ENCODE measurements at regions not wholly inside any gene's neighbourhood (a gene's known extent, or its start where the extent isn't known, plus 50 kb on each side); places are given as distances from the start of the nearest gene placed in this dataset.
A peak's percentile ranks its signal among the peaks of the same experiment; 100 is the strongest.

DNA sequence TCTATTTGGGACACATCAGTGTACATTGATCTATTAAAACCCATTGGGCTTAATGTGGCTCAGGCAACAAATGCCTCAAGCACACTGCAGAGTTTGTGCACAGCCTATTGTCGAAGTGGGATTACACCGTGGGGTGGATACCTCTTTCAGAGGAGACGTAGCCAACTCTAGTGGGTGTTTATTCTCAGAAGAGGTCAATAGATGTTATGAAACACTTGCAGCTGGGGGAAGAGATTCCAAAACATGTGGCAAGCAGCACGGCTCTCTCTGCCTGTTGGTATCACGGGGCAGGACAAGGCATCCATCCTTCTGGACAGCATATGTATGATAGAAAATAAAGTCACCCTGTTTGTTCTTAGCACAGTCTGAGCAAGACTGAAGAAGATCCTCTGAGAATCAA is 121.4 kb upstream of the COPS8 start:
- DNase-seq, result no peak

DNA sequence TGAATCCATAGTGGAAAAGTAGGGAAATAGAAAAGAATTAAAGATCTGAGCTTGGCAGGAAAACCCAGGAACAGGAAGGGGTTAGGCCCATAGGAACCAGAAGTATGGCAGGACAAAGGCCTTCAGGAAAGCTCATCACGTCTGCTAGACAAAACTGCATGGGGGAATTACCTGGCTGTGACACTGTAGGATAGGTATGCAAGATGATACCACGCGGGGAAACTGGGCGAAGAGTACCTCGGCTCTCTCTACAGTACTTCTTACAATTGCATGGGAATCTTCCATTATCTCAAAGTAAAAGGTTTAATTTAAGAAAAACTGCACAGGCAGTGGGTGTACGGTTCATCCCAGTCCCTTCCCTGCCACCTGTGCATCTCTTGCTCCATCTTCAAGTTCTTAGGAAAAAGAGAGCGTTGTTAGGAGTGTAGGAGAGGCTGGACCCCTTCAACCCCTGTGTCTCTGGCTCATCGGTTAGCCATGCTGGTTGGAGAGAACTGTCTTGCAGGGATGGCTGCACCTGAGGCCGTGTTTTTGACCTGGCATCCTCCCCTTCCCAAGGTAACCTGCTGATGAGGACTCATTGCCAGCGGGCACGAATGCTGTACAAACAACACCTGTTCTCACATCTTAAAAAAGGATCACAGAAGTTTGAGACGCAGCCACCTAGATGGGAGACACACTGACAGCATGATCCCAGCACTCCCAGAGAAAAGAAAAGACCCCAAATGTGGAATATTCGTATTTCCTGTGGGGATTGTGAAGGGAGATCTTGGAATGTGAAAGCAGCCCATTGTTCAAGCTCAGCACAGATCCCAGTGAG is 120.5 kb upstream of the COPS8 start:
- no peak for DNase-seq

DNA sequence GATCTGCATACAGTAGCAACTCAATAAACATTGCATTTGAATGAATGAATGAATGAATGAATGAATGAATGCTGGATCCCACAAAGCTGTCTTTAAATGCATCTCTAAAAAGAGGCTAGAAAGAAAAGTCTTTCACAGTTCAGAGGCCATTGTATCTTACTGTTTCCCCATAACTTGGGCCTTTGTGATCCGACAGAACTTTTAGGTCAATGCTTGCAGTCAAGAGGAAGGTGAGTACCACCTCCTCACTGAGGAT is 119.9 kb upstream of the COPS8 start:
- DNase-seq, result no peak

DNA sequence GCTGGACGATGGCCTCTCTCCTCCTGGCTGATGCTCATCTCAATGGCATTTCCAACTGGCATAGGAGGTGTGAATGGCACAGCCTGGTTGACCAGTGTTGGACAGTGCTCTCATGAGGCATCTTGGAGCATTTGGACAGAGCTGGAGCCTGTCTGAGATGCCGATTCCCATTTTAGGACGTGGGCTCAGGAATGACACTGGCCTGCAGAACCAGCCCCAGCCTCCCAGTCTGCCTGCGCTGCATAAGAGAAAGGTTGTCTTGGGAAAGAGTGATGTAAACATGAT is 118.2 kb upstream of the COPS8 start:
- DNase-seq, result no peak

DNA sequence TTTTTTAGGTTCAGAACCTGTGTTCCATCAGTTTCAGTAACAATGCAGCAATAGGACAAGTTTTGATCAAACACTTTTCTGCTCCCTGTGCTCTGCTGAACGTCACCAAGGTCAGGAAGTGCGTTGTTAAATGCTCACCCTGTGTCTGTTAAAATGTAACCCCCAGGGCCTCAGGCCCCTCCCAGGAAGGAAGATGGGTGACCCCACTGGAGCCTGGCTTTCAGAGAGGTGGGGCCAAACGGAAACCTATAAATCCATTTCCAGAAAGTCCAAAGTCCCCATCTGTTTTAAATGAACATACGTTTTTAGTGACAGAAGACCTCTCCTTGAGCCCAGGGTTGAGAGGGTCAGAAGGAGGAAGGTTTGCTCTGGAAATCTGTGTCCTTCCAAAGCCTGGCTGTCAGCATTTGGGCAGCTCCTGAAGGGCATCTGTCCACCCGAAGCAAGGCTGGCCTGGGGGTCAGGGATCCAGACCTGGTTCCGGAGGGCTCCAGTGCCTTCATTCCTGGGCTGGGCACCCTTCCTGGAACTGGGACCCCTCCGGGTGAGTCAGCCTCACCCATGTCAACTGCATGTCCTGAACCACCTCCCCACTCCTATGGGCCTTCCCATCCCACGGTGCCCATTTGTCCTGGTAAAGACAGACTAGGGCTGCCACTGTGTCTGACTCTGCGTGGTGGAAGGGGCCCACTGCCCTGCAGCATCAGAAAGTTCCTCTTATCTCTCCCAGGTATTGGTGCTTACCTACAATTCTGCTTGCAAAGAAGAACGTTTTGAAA is 117.4 kb upstream of the COPS8 start:
- DNase-seq, result peak; percentile 24

DNA sequence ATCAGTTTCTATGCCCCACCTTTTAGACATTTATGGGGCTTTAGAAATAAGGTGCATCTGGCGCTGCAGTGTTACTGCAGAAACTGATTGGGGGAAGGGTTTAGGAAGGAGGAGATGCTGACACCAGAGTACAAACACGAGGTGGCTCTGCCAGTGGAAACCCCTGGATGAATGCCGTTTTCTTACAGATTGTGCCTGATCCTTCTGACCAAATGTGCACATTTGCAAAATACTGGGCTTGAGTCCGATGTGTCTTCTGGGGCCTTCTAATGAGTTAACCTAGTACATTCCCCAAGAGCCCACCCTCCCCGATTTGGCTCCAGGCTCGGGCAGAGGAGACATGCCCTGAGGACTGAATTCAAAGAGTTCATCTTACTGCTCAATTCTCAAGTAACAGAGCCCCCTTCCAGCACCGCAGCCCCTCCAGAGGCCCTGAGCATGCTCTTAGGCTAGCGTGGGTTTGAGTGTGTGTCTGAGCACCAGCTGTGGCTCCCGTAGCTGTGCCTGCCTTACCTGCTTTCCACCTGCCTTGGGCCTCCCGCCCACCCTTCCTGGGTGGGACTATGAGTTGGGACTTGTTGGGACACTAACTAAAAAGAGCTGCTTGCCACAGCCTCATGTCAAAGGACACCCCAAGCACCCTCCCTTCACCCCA is 116.7 kb upstream of the COPS8 start:
- DNase-seq, result no peak

DNA sequence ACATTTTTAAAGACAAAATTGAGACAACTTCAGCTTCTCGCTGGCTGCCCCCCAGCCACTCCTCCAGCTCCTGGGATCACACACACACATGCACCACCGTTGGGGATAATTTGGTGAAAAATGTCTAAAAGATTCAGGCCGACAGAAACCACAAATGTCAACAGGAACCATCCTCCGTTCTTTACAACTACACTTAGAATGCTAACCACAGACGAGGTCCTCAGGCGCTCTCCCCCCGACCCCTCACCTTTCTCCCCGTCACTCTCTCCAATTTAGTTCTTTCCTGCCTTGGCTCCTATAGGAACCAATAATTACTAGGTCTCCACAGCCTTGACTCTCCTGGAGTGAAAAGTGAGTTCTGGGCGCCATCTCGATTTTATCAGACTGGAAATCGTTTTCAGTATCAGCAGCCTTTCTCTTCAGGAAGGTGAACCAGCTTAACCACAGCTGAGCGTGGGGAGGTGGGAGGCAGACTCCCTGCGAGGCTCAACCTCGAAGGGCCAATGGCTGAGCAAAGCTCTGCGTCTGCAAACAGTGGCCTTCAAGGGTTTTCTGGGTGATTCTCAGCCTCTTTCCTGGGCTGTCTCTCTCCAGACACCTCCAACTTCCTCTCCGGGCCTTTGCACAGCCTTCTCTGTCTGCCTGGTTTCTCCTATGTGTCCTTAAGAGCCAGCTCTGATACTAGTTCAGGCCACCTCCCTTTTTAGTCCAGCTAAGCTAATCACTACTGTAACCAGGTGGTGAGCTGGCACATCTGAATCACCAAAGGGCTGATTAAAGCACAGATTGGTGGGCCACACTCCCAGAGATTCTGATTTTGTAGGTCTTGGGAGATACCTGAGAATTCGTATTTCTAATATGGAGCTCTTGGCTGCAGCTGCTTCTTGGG is 115.7 kb upstream of the COPS8 start:
- no peak for DNase-seq

DNA sequence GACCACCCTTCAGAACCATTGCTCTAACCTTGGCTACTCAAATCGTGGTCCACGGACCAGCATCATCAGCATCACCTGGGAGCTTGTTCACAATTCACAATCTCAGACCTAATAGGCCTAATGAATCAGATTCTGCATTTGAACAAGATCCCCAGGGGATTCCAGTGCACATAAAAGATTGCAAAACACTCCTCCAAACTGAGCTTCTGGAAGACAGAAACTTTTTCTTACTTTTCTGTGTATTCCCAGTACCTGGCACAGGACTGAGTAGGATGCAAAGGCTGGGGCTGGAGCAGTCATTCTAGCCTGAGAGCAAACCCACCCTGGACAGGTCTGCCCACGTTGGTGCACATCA is 115.1 kb upstream of the COPS8 start:
- no peak for DNase-seq

DNA sequence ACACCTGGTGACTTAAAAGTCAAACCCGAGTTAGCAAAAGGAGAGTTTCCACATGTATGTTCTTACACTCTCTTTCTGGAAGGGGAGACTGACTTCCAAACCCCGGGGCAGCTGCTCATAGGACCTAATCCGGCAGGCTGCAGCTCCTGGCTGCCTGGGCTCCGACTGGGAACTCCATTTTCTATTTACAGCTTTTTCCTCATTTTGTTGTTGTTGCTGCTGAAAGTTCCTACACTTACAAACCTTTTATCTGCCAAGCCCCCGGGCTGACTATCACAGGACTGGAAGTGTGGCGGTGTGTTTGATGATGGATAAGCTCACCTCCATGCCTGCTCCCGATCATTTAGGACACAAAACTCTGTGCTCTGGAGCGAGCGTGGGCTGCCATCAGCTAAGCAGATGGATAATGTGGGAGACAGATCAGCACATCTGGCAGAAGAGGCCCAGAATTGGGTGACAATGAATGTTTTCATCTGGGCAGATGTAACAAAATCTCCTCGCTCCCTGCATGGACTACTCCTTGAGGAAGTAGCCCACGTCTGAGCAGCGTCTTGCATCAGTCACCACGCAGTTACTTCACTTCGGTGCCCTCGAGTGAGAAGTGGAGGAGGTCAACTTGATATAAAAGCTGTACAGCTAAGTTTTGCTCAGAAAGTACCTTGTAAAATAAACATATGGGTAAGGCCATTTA is 114.4 kb upstream of the COPS8 start:
- DNase-seq, result no peak

DNA sequence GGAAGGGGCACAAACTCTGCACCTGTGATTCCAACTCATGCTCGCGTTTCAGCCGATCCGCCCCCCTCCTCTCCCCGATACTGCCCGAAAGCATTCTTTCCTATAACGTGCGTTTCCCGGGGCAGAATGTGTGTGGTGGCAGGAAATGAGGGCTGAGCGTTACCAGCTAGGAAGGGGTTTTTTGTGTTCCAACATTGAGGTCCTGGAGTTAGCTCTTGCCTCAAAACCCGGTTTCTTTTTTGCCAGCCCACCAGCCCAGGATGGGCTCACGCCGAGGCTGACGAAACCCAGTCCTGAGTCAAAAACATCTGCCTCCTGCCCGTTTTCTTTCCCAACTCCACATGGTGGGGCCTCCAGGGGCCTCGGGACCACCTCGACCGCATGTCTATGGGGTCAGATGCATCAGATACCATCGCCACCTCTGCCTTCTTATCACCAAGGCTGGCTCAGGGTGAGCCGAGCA is 113.7 kb upstream of the COPS8 start:
- DNase-seq, result no peak

DNA sequence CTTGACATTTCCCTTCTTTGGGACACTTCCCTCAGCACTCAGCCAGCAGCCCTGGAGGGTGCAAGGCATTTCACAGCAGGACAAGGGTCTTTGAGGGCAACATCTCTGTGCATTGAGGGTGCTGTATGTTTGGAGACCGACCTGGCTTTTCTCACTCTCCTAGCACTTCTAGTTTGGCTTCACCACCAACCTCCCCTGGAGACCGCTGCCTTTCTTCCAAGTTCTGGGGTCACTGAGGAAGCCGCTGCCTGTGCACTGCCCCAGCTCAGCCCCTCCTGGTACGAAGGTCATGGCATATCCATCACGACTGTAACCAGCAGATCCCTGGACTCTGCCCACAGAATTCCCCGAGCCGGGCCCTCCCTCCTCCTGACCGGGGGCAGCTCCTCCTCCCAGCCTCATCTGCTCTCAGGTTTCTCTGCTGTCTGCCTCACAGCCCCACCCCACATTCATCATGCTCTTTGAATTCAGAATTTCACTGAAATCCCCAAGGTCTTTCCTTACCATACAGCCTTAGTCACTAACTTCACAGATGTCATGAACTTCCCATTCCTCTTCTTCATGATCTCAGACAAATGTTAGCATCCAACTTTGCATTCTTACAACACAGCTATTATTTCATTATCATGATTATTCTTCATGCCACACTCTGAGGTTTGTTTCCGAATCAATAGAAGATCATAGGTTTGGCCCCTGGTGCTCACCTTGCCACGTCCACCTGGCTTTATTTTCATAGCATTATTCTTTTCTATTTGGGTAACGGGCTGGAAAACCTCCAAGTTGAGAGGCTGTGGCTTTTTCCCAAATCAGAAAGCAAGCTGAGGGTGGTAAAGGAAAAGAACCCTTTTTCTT is 113.0 kb upstream of the COPS8 start:
- no peak for DNase-seq

DNA sequence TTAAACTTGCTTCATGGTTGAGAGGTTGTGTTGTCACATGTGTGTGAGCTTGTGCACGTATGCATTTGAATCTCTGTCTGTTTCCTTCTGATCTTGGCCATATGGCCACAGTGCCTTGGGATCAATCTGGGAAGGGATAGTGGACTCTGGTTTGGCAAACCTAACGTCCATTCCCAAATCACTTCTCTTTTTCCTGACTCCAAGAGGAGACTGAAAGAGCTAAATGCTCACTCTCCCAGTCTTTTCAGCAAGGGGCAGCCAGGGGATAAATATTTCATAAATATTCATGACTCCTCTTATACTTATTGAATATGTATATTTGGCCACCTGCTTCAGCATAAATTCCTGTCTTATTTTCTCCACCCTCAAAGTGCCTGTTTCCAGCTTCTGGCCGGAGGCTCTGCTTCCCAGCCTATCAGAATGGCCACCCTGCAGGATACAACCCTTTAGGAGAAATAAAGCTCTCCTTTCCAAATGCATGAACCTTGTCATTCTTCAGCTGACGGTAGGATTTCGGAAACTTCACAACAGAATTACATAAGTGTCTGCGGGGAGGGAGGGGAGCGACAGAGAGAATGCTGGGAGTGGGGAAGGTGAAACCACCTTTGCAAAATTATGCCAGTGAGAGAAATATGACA is 112.2 kb upstream of the COPS8 start:
- no peak for DNase-seq

DNA sequence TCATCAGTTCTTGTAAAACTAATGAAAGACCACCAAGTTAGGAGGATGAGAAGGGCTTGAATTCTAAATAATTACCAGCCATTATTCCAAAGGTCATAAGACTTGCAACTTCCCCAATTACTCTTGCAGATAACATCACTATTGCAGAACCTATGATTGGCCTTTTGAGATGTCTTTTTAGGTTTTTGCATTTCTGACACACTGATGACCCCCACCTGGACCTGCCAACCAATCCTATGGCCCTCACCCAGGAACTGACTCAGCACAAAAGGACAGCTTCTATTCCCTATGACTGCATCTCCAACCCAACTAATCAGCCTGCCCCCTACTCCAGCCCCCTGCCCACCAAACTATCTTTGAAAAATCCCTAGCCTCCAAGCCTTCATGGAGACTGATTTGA is 111.5 kb upstream of the COPS8 start:
- no peak for DNase-seq

DNA sequence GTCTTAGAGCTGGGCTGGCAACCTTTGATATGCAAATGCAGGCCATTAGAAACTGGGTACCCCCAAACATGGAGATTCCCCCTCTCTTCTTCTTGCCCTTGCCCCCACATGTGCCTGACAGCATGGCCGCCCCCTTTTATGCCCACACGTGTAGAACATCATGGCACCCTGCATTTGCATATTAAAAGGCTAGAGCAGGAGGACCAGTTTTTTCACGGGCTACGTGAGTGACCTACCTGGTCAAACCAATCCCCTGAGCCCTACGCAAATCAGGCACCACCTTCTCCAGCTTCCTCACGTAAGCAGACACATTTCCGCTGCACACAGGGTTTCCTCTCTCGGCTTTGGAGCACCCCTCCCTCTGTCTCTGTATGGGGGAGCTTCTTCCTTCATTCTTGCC is 110.9 kb upstream of the COPS8 start:
- no peak for DNase-seq

DNA sequence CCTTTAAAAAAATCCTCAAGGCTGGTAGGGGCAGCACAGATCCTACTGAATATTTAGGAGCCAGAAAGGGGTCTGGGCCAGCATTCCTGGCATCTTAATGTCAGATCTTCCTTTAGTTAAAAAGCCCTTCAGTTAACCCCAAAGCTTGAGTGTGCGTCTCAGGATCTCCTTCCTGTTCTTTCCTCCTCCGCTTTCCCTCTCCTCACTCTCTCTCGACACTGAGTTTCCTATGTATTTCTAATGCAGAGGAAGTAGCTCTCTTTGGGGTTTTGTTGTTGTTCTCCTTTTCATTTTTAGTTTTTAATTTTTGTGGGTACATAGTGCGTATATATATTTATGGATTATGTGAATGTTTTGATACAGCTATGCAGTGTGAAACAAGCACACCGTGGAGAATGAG is 109.9 kb upstream of the COPS8 start:
- no peak for DNase-seq

DNA sequence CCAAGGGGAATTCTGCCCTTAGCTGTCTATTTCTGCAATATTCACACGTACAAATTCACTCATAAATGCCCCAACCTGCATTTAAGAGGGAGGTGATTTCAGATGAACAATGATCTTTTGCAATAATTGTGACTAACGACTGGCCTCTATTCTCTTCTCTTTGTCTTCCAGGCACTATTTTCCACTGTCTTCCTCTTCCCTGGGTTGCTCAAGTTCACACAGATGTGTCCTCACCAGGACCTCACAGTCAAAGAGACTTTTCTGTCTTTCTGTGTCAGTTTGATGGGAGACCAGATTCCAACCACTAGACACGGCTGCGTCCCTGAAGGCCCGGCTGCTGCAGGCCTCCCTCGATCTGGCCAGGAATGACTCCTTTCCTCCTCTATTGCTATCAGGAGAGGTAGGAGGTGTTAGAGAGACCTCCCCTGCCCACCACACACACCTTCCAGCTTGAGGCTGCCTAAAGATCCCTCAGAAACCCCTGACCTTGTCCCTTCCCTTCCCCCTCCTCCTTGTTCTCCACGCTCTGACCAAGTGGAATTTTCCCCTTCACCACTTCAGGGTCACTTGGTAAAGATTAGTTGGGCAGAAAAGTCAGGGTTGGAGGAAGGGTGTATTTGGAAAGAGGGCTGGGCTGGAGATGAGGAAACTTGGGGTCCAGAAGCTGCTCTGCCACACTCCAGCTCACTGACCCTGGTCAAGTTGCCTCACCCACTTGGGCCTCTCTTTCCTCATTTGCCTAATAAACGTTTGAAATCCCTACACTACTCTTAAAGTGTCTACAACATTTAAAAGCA is 109.2 kb upstream of the COPS8 start:
- no peak for DNase-seq

DNA sequence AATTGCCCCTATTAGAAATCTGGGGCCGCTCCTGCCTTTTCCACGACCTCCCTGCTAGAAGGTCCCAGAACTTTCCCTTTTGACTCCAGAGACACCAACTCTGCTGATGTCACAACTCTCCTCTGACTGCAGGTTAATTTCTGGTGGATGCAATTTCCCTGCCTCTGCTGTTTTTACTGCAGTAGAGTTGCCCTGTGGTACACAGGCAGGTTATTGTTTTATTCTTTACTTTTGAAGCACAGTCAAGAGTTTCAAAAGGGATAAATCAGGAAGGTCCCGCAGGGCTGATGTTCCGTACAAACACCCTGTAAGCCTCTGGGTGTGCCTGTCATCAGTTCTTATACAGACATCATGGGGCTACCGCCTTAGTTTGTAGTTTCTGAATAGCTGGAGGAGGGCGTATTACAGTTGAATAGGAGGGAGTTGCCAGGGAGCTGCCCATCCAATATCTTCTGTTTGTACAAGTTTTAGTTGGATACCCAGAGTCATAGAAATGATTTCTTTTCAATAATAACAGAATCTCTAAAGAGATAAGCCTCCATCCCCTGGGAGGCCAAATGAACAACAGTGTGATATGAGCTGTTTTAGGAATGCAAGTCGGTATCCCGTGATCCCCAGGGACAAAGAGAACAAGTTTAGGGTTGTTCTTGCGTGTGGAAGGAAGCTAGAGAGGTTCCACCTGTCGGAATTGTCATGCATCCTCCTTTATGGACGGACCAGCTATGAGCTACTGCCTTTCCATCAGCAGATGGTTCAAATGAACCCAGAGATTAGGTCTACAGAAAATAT is 108.4 kb upstream of the COPS8 start:
- no peak for DNase-seq

DNA sequence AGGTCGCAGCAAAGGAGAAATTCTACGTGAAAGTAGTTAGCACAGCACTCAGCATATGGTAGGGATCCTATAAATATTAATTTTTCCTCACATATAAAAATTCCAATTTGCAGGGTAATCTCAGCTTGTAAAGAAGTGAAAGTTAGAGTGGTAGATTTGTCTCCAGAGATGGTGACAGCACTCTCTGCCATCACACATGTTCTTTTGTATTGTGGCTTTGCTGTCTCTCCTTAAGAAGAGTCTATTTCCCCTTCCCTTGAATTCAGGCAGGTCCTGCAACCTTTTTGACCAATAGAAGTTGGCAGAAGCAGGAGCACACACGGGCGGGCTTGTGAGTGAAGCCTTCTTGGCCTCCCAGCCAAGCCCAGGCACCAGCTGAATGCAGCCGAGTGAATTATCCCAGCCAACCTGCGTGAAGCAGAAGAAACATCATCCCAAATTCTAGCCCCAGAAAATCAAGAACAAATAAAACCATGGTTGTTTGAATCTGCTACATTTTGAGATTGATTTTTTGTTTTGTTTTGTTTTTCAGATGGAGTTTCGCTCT is 107.8 kb upstream of the COPS8 start:
- no peak for DNase-seq

DNA sequence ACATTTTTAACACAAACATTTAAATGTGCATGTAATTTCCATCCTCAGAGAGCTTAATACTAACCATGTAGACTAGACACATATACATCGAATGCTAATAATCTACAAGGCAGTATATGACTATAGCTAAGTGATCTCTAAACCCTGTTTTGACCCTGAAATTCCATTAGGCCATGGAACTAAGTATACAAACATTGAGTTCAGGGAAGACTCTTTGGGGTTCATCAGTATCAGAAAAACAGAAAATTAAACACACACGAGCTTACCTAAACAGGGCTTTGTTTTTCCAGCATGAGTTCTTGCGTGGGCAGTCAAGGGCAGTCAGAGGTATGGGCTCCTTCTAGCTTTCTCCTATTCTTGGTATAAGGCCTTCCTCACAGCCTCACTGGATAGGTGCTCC is 106.0 kb upstream of the COPS8 start:
- no peak for DNase-seq

All from activated gamma-delta T cell treated with Interleukin-2 at 50 U/mL for 16 hours (primary cell).